Smooth muscle cell of the brain vasculature (primary cell): ENCODE measurements at regions not wholly inside any gene's neighbourhood (a gene's known extent, or its start where the extent isn't known, plus 50 kb on each side); places are given as distances from the start of the nearest gene placed in this dataset.
A peak's percentile ranks its signal among the peaks of the same experiment; 100 is the strongest.
"Not testable (repeated sequence)": the region's sequence is repeated elsewhere in the genome, so short reads cannot be mapped to it uniquely, and the experiment has no call there.

Experiments used
- DNase-seq: peaks from one replicate; pipeline ENCODE4 v3.0.0-alpha.2; 2012; ENCODE audit warnings: low read depth, low spot score

GRCh38 chr6:92723390-92723931, 695.9 kb downstream of the EPHA7 start:
- DNase-seq: no peak

GRCh38 chr6:92719773-92720172, 699.6 kb downstream of the EPHA7 start:
- DNase-seq: no peak

GRCh38 chr6:92716638-92717037, 702.7 kb downstream of the EPHA7 start:
- DNase-seq: no peak

GRCh38 chr6:92715991-92716390, 703.4 kb downstream of the EPHA7 start:
- DNase-seq: peak; percentile 1

GRCh38 chr6:92714346-92714745, 705.0 kb downstream of the EPHA7 start:
- no peak for DNase-seq

GRCh38 chr6:92710048-92710447, 709.3 kb downstream of the EPHA7 start:
- no peak for DNase-seq

- no peak for DNase-seq
Observed at GRCh38 chr6:92708945-92709344, 710.4 kb downstream of the EPHA7 start.

GRCh38 chr6:92708270-92708669, 711.1 kb downstream of the EPHA7 start:
- DNase-seq: no peak

- no peak for DNase-seq
Observed at GRCh38 chr6:92706976-92707375, 712.4 kb downstream of the EPHA7 start.

GRCh38 chr6:92701425-92702096, 717.8 kb downstream of the EPHA7 start:
- no peak for DNase-seq

GRCh38 chr6:92700411-92700810, 718.9 kb downstream of the EPHA7 start:
- DNase-seq: no peak

GRCh38 chr6:92690997-92691599, 728.3 kb downstream of the EPHA7 start:
- no peak for DNase-seq

GRCh38 chr6:92688342-92688741, 731.0 kb downstream of the EPHA7 start:
- no peak for DNase-seq

- DNase-seq: no peak
Observed at GRCh38 chr6:92687278-92687677, 732.1 kb downstream of the EPHA7 start.

GRCh38 chr6:92684386-92684785, 735.0 kb downstream of the EPHA7 start:
- DNase-seq: no peak

GRCh38 chr6:92683748-92684147, 735.6 kb downstream of the EPHA7 start:
- DNase-seq: no peak

- no peak for DNase-seq
Observed at GRCh38 chr6:92682516-92683398, 736.6 kb downstream of the EPHA7 start.

GRCh38 chr6:92681401-92681800, 738.0 kb downstream of the EPHA7 start:
- DNase-seq: no peak

GRCh38 chr6:92671462-92671861, 747.9 kb downstream of the EPHA7 start:
- DNase-seq: not testable (repeated sequence)

GRCh38 chr6:92667843-92668242, 751.5 kb downstream of the EPHA7 start:
- no peak for DNase-seq

- DNase-seq: no peak
Observed at GRCh38 chr6:92648364-92649086, 770.8 kb downstream of the EPHA7 start.

GRCh38 chr6:92647630-92648029, 771.7 kb downstream of the EPHA7 start:
- DNase-seq: no peak
